GM12878 (cell line): ENCODE measurements at regions not wholly inside any gene's neighbourhood (a gene's known extent, or its start where the extent isn't known, plus 50 kb on each side); places are given as distances from the start of the nearest gene placed in this dataset.

Source experiments
- ATAC-seq: fragments of 200-7000 bp; cut with Tn5 transposase; 3 replicates; pipeline ENCODE4 v1.9.1; 2020; ENCODE audit warnings: mild to moderate bottlenecking, moderate library complexity
- BruUV-seq: library from RNA; stranded (reverse); fragments of 400-500 nt; replicated peaks from 2 replicates; lab custom pipeline; 2021; lab: Mats Ljungman, UMichigan
- CTCF ChIA-PET: fragments of 300-600 bp; sonication (Branson Sonifier 250); formaldehyde crosslinking; extraction: SDS; loops from one replicate; lab custom pipeline; 2021; ENCODE audit warnings: inconsistent platforms; lab: Yijun Ruan, JAX
- POLR2A ChIA-PET: fragments of 350-600 bp; formaldehyde crosslinking; extraction: SDS; loops from one replicate; lab custom pipeline; 2021; ENCODE audit warnings: inconsistent platforms; lab: Charles Lee
- RAD21 ChIA-PET: fragments of 300-600 bp; sonication (Branson Sonifier 250); formaldehyde crosslinking; loops from one replicate; lab custom pipeline; 2023; ENCODE audit warnings: antibody characterized with exemption; ENCODE audit not compliant: unreplicated experiment; lab: Charles Lee
- SMC1A ChIA-PET: fragments of 300-600 bp; sonication (Branson Sonifier 250); formaldehyde crosslinking; loops from one replicate; lab custom pipeline; 2023; ENCODE audit not compliant: unreplicated experiment, uncharacterized antibody; lab: Charles Lee
- DNase-seq: peaks from one replicate; pipeline ENCODE4 v3.0.0-alpha.2; 2011; ENCODE audit warnings: low read depth, low spot score
- FAIRE-seq: peaks from 3 replicates; lab custom pipeline; 2011; peaks lifted over from hg19 to GRCh38; lab: Jason Lieb, UNC
- H2AFZ ChIP-seq: 2 replicates; pipeline ENCODE4 v1.6.0; 2011; ENCODE audit warnings: low read depth, low read length, control low read depth; ENCODE audit not compliant: control insufficient read depth
- H3K27ac ChIP-seq: 2 replicates; pipeline ENCODE4 v1.5.1; 2011; ENCODE audit warnings: control low read depth; ENCODE audit not compliant: control insufficient read depth, insufficient read depth
- H3K27me3 ChIP-seq, 2 experiments: replicated peaks in 1 of 2; 2 replicates each; pipeline versions ENCODE4 v1.6.0 to v1.6.1; 2011; ENCODE audit warnings: low read length in 1 of 2; ENCODE audit not compliant: control insufficient read depth in 2 of 2, insufficient read depth in 2 of 2
- H3K36me3 ChIP-seq, 2 experiments: 2 replicates each; pipeline ENCODE4 v1.5.1; 2011; ENCODE audit warnings: low read length in 1 of 2; ENCODE audit not compliant: control insufficient read depth in 2 of 2, insufficient read depth in 2 of 2
- H3K4me1 ChIP-seq: 2 replicates; pipeline ENCODE4 v1.6.1; 2011; ENCODE audit warnings: mild to moderate bottlenecking, low read length, moderate library complexity, mixed read lengths; ENCODE audit not compliant: control insufficient read depth, insufficient read depth
- H3K4me2 ChIP-seq: 2 replicates; pipeline ENCODE4 v1.6.0; 2011; ENCODE audit warnings: control low read depth; ENCODE audit not compliant: control insufficient read depth, insufficient read depth
- H3K4me3 ChIP-seq: fragments of 200-600 bp; sonication (generic); 2 replicates; pipeline ENCODE4 v1.5.1; 2016
- H3K79me2 ChIP-seq: 2 replicates; pipeline ENCODE4 v1.6.0; 2011; ENCODE audit warnings: low read length; ENCODE audit not compliant: control insufficient read depth, insufficient read depth
- H3K9ac ChIP-seq: 2 replicates; pipeline ENCODE4 v1.8.0; 2011; ENCODE audit warnings: low read length, control low read depth, mixed read lengths; ENCODE audit not compliant: control insufficient read depth, insufficient read depth
- H3K9me3 ChIP-seq: replicated peaks from 3 replicates; pipeline ENCODE4 v1.5.1; 2011; ENCODE audit warnings: mild to moderate bottlenecking, low read length; ENCODE audit not compliant: control insufficient read depth, insufficient read depth
- H4K20me1 ChIP-seq: 2 replicates; pipeline ENCODE4 v1.6.0; 2011; ENCODE audit not compliant: control insufficient read depth, insufficient read depth
- BCL11A ChIP-seq: IDR thresholded peaks from 2 replicates; pipeline ENCODE4 v1.6.1; 2011; ENCODE audit warnings: low read depth, low read length
- POLR2A ChIP-seq: IDR thresholded peaks from 2 replicates; pipeline ENCODE4 v1.6.1; 2011; ENCODE audit warnings: low read depth, mild to moderate bottlenecking, low read length
- RELA ChIP-seq: fragments of 450-650 bp; IDR thresholded peaks from 2 replicates; pipeline ENCODE4 v1.8.0; 2014; ENCODE audit warnings: borderline replicate concordance; ENCODE audit not compliant: partially characterized antibody
- WGBS: methylation state at CpG from one replicate; pipeline ENCODE4 v1.1.6; 2016; ENCODE audit warnings: low lambda C conversion rate; ENCODE audit not compliant: insufficient replicate concordance, insufficient coverage; ENCODE audit errors: missing lambda C conversion rate; 5-methylcytosine and 5-hydroxymethylcytosine counted together
- in situ Hi-C: fragments of 300-500 bp; cut with MboI; formaldehyde crosslinking; loops from 9 replicates; pipeline ENCODE4 v1.14.3; 2018; ENCODE audit warnings: mixed read lengths
- intact Hi-C: fragments of 100-400 bp; cut with micrococcal nuclease; formaldehyde crosslinking; loops from one replicate; pipeline ENCODE4 v1.14.2; 2022; ENCODE audit not compliant: unreplicated experiment
- TF ChIP-seq, protein P1 (sequence below): IDR thresholded peaks from 2 replicates; pipeline ENCODE4 v1.6.1; 2011; ENCODE audit warnings: borderline replicate concordance, low read depth, mild to moderate bottlenecking, moderate library complexity, low read length; ENCODE audit not compliant: insufficient read depth, poor library complexity, severe bottlenecking
- TF ChIP-seq, protein P2 (sequence below): fragments of 450-650 bp; IDR thresholded peaks from 2 replicates; pipeline ENCODE4 v1.6.1; 2017; ENCODE audit warnings: antibody characterized with exemption, mild to moderate bottlenecking, moderate library complexity

DNA sequence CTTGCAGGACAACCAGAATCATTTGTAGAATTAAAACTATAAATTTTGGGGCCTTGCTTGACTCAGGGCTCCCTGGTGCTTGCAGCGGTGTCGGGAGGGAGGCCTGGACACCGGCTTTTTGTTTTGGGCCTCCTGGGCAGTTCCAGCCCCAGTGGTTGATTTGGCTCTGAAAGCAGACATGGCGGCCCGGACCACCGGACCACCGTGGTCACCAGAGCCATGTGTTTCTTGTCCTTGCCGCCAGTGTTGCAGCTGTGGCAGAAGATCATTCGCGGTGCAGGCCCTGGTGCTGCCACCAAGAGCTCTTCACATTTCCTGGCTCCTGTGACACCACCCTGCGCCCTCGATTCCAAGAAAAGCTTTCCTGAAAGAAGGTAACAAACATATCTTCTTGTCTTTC, 484.8 kb downstream of the BRINP3 start:
- Histone ChIP-seq H3K9me3 (no peaks in the 10 kb centered on the region), H4K20me1 (no peaks in the 10 kb centered on the region), H3K4me3 (no peak overlapping the region), H3K4me1 (no peaks in the 10 kb centered on the region), H3K36me3 (no peaks in the 10 kb centered on the region), H3K9ac (no peak overlapping the region), H3K27me3 (no peaks in the 10 kb centered on the region), H3K79me2 (no peaks in the 10 kb centered on the region), H2AFZ (no peak overlapping the region), H3K27ac (no peak overlapping the region), H3K4me2 (no peak overlapping the region)
- ChIA-PET CTCF (no interaction called here), POLR2A (no interaction called here), RAD21 (no interaction called here), SMC1A (no interaction called here)
- intact Hi-C loops (no loop called here), in situ Hi-C loops (no loop called here)
- BruUV-seq, result no TSS peak
- ATAC-seq, result no peak
- DNase-seq, result no peak
- WGBS, result 41% methylated on average over 12 of the region's 12 CpGs
- TF ChIP-seq RELA, result no peak
- TF ChIP-seq, protein P1, sequence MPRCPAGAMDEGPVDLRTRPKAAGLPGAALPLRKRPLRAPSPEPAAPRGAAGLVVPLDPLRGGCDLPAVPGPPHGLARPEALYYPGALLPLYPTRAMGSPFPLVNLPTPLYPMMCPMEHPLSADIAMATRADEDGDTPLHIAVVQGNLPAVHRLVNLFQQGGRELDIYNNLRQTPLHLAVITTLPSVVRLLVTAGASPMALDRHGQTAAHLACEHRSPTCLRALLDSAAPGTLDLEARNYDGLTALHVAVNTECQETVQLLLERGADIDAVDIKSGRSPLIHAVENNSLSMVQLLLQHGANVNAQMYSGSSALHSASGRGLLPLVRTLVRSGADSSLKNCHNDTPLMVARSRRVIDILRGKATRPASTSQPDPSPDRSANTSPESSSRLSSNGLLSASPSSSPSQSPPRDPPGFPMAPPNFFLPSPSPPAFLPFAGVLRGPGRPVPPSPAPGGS, result no peak
- TF ChIP-seq POLR2A, result no peak
- no peak for TF ChIP-seq BCL11A
- TF ChIP-seq, protein P2, sequence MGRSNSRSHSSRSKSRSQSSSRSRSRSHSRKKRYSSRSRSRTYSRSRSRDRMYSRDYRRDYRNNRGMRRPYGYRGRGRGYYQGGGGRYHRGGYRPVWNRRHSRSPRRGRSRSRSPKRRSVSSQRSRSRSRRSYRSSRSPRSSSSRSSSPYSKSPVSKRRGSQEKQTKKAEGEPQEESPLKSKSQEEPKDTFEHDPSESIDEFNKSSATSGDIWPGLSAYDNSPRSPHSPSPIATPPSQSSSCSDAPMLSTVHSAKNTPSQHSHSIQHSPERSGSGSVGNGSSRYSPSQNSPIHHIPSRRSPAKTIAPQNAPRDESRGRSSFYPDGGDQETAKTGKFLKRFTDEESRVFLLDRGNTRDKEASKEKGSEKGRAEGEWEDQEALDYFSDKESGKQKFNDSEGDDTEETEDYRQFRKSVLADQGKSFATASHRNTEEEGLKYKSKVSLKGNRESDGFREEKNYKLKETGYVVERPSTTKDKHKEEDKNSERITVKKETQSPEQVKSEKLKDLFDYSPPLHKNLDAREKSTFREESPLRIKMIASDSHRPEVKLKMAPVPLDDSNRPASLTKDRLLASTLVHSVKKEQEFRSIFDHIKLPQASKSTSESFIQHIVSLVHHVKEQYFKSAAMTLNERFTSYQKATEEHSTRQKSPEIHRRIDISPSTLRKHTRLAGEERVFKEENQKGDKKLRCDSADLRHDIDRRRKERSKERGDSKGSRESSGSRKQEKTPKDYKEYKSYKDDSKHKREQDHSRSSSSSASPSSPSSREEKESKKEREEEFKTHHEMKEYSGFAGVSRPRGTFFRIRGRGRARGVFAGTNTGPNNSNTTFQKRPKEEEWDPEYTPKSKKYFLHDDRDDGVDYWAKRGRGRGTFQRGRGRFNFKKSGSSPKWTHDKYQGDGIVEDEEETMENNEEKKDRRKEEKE, result no peak
- FAIRE-seq, result no peak
